BE2C (cell line): ENCODE measurements at regions not wholly inside any gene's neighbourhood (a gene's known extent, or its start where the extent isn't known, plus 50 kb on each side); places are given as distances from the start of the nearest gene placed in this dataset.

Experiments
- DNase-seq: peaks from one replicate; pipeline ENCODE4 v3.0.0-alpha.2; 2020
- H3K27me3 ChIP-seq: fragments of 250-450 bp; sonication (Bioruptor Pico); 2 replicates; pipeline ENCODE4 v1.5.1; 2020; ENCODE audit warnings: mild to moderate bottlenecking
- H3K36me3 ChIP-seq: fragments of 250-450 bp; sonication (Bioruptor Pico); 2 replicates; pipeline ENCODE4 v1.5.1; 2020; ENCODE audit warnings: mild to moderate bottlenecking
- H3K4me1 ChIP-seq: fragments of 250-450 bp; sonication (Bioruptor Pico); 2 replicates; pipeline ENCODE4 v1.5.1; 2020
- H3K4me3 ChIP-seq: 2 replicates; pipeline ENCODE4 v1.5.1; 2011; ENCODE audit warnings: low read depth, low read length
- H3K9me3 ChIP-seq: fragments of 250-450 bp; sonication (Bioruptor Pico); 2 replicates; pipeline ENCODE4 v1.5.1; 2020
- CTCF ChIP-seq: IDR thresholded peaks from 2 replicates; pipeline ENCODE4 v1.5.1; 2012; ENCODE audit warnings: mild to moderate bottlenecking, low read depth, low read length

GRCh38 chr9:38119560-38120236 is 50.7 kb upstream of the SHB start:
- Histone ChIP-seq H3K27me3 (no peaks in the 10 kb centered on the region), H3K4me1 (no peaks in the 10 kb centered on the region), H3K4me3 (no peak overlapping the region), H3K9me3 (no peaks in the 10 kb centered on the region), H3K36me3 (no peaks in the 10 kb centered on the region)
- no peak for DNase-seq
- no peak for TF ChIP-seq CTCF

GRCh38 chr9:38118862-38119438 is 49.9 kb upstream of the SHB start:
- Histone ChIP-seq H3K9me3 (no peaks in the 10 kb centered on the region), H3K4me1 (no peaks in the 10 kb centered on the region), H3K4me3 (no peak overlapping the region), H3K27me3 (no peaks in the 10 kb centered on the region), H3K36me3 (no peaks in the 10 kb centered on the region)
- no peak for TF ChIP-seq CTCF
- DNase-seq, result no peak
